IgD-negative memory B cell (primary cell): ENCODE measurements at regions not wholly inside any gene's neighbourhood (a gene's known extent, or its start where the extent isn't known, plus 50 kb on each side); places are given as distances from the start of the nearest gene placed in this dataset.
A peak's percentile ranks its signal among the peaks of the same experiment; 100 is the strongest.
"Not testable (repeated sequence)": the region's sequence is repeated elsewhere in the genome, so short reads cannot be mapped to it uniquely, and the experiment has no call there.

Source experiments
- H3K27ac Mint-ChIP-seq, 3 donors: one replicate each; pipeline ENCODE4 v1.8.0; 2020 to 2022; ENCODE audit warnings: mild to moderate bottlenecking in 3 of 3, mixed read lengths in 3 of 3, moderate library complexity in 1 of 3
- H3K27me3 Mint-ChIP-seq: one replicate; pipeline ENCODE4 v1.8.0; 2021; ENCODE audit warnings: mixed read lengths
- H3K36me3 Mint-ChIP-seq: one replicate; pipeline ENCODE4 v1.8.0; 2020; ENCODE audit warnings: mild to moderate bottlenecking, mixed read lengths
- H3K4me1 Mint-ChIP-seq, 3 donors: one replicate each; pipeline ENCODE4 v1.8.0; 2020 to 2022; ENCODE audit warnings: mixed read lengths in 3 of 3, mild to moderate bottlenecking in 1 of 3
- H3K4me3 Mint-ChIP-seq, 4 donors: one replicate each; pipeline ENCODE4 v1.8.0; 2020 to 2022; ENCODE audit warnings: mild to moderate bottlenecking in 4 of 4, mixed read lengths in 4 of 4, moderate library complexity in 3 of 4
- H3K9me3 Mint-ChIP-seq, 3 donors: one replicate each; pipeline ENCODE4 v1.8.0; 2020 to 2021; ENCODE audit warnings: mixed read lengths in 3 of 3, mild to moderate bottlenecking in 1 of 3

- Mint-ChIP-seq H3K36me3 (no peaks in the 10 kb centered on the region), H3K9me3 (no peaks in the 10 kb centered on the region), H3K27me3 (peaks cover 1% of the 10 kb centered on the region), H3K27ac (no peak overlapping the region), H3K4me1 (no peaks in the 10 kb centered on the region), H3K4me3 (no peak overlapping the region)
These were observed 272.9 kb downstream of the ADGRL2 start for GRCh38 chr1:82073659-82074058.

- Mint-ChIP-seq H3K36me3 (no peaks in the 10 kb centered on the region), H3K27me3 (peaks cover 1% of the 10 kb centered on the region), H3K4me3 (no peak overlapping the region), H3K9me3 (no peaks in the 10 kb centered on the region), H3K27ac (no peak overlapping the region), H3K4me1 (no peaks in the 10 kb centered on the region)
These were observed 272.3 kb downstream of the ADGRL2 start for GRCh38 chr1:82073071-82073470.

GRCh38 chr1:82065916-82066315 lies 265.2 kb downstream of the ADGRL2 start:
- Mint-ChIP-seq H3K27me3 (peaks cover 1% of the 10 kb centered on the region), H3K4me1 (no peaks in the 10 kb centered on the region), H3K36me3 (no peaks in the 10 kb centered on the region), H3K4me3 (no peak overlapping the region), H3K9me3 (no peaks in the 10 kb centered on the region), H3K27ac (no peak overlapping the region)

GRCh38 chr1:82064691-82065090 lies 264.0 kb downstream of the ADGRL2 start:
- H3K27me3 Mint-ChIP-seq = peaks cover 1% of the 10 kb centered on the region

GRCh38 chr1:82062206-82062605 lies 261.5 kb downstream of the ADGRL2 start:
- Mint-ChIP-seq H3K27me3 (no peaks in the 10 kb centered on the region), H3K4me3 (no peak overlapping the region)

More at GRCh38 chr1:82064691-82065090, 264.0 kb downstream of the ADGRL2 start:
- Mint-ChIP-seq H3K27ac (no peak overlapping the region), H3K4me1 (no peaks in the 10 kb centered on the region), H3K4me3 (no peak overlapping the region), H3K9me3 (no peaks in the 10 kb centered on the region), H3K36me3 (no peaks in the 10 kb centered on the region)

GRCh38 chr1:82059959-82060358 lies 259.2 kb downstream of the ADGRL2 start:
- Mint-ChIP-seq H3K9me3 (peaks cover 2 to 4% (median 3%) of the 10 kb centered on the region in 3 donors), H3K36me3 (peaks cover under 1% of the 10 kb centered on the region), H3K27ac (no peak overlapping the region), H3K4me3 (no peak overlapping the region), H3K4me1 (no peaks in the 10 kb centered on the region), H3K27me3 (no peaks in the 10 kb centered on the region)

More at GRCh38 chr1:82062206-82062605, 261.5 kb downstream of the ADGRL2 start:
- Mint-ChIP-seq H3K4me1 (no peaks in the 10 kb centered on the region), H3K9me3 (peaks cover 0 to 4% (median 0%) of the 10 kb centered on the region in 3 donors), H3K27ac (no peak overlapping the region), H3K36me3 (no peaks in the 10 kb centered on the region)

GRCh38 chr1:82057011-82057410 lies 256.3 kb downstream of the ADGRL2 start:
- peaks cover 2 to 4% (median 3%) of the 10 kb centered on the region in 3 donors for H3K9me3 Mint-ChIP-seq
- peaks cover 3% of the 10 kb centered on the region for H3K36me3 Mint-ChIP-seq

GRCh38 chr1:82055375-82055774 lies 254.6 kb downstream of the ADGRL2 start:
- H3K27ac Mint-ChIP-seq, H3K36me3 Mint-ChIP-seq, H3K27me3 Mint-ChIP-seq, H3K4me3 Mint-ChIP-seq, H3K4me1 Mint-ChIP-seq, H3K9me3 Mint-ChIP-seq: not testable (repeated sequence)

More at GRCh38 chr1:82057011-82057410, 256.3 kb downstream of the ADGRL2 start:
- Mint-ChIP-seq H3K4me3 (no peak overlapping the region), H3K27ac (no peak overlapping the region), H3K4me1 (no peaks in the 10 kb centered on the region), H3K27me3 (no peaks in the 10 kb centered on the region)

GRCh38 chr1:82052563-82052962 lies 251.8 kb downstream of the ADGRL2 start:
- no peak overlapping the region for H3K27ac Mint-ChIP-seq
- H3K27me3 Mint-ChIP-seq = no peaks in the 10 kb centered on the region
- peaks cover under 1 to 3% (median 2%) of the 10 kb centered on the region in 3 donors for H3K9me3 Mint-ChIP-seq
- peaks cover 3% of the 10 kb centered on the region for H3K36me3 Mint-ChIP-seq
- H3K4me1 Mint-ChIP-seq = no peaks in the 10 kb centered on the region
- no peak overlapping the region for H3K4me3 Mint-ChIP-seq

GRCh38 chr1:82048596-82048995 lies 247.9 kb downstream of the ADGRL2 start:
- no peak overlapping the region for H3K4me3 Mint-ChIP-seq
- no peaks in the 10 kb centered on the region for H3K27me3 Mint-ChIP-seq
- no peaks in the 10 kb centered on the region for H3K36me3 Mint-ChIP-seq

GRCh38 chr1:82045221-82045620 lies 244.5 kb downstream of the ADGRL2 start:
- Mint-ChIP-seq H3K27me3 (peaks cover 3% of the 10 kb centered on the region), H3K36me3 (no peaks in the 10 kb centered on the region), H3K4me3 (no peak overlapping the region), H3K9me3 (peaks cover 0 to 4% (median 1%) of the 10 kb centered on the region in 3 donors), H3K27ac (no peak overlapping the region), H3K4me1 (peaks cover 0 to 1% (median 0%) of the 10 kb centered on the region in 3 donors)

More at GRCh38 chr1:82048596-82048995, 247.9 kb downstream of the ADGRL2 start:
- Mint-ChIP-seq H3K9me3 (peaks cover 0 to 4% (median 0%) of the 10 kb centered on the region in 3 donors), H3K4me1 (no peaks in the 10 kb centered on the region), H3K27ac (no peak overlapping the region)

GRCh38 chr1:82044536-82044935 lies 243.8 kb downstream of the ADGRL2 start:
- H3K27me3 Mint-ChIP-seq = peaks cover 3% of the 10 kb centered on the region
- no peak overlapping the region for H3K27ac Mint-ChIP-seq
- H3K9me3 Mint-ChIP-seq = peaks cover 0 to 4% (median 1%) of the 10 kb centered on the region in 3 donors
- no peaks in the 10 kb centered on the region for H3K36me3 Mint-ChIP-seq
- no peak overlapping the region for H3K4me3 Mint-ChIP-seq
- peaks cover 0 to 1% (median 0%) of the 10 kb centered on the region in 3 donors for H3K4me1 Mint-ChIP-seq

GRCh38 chr1:82044111-82044510 lies 243.4 kb downstream of the ADGRL2 start:
- Mint-ChIP-seq H3K4me1 (peaks cover 0 to 1% (median 0%) of the 10 kb centered on the region in 3 donors), H3K9me3 (peaks cover 0 to 4% (median 1%) of the 10 kb centered on the region in 3 donors), H3K36me3 (no peaks in the 10 kb centered on the region), H3K27me3 (peaks cover 3% of the 10 kb centered on the region), H3K27ac (no peak overlapping the region), H3K4me3 (no peak overlapping the region)

- Mint-ChIP-seq H3K4me3 (no peak overlapping the region), H3K36me3 (no peaks in the 10 kb centered on the region), H3K4me1 (peaks cover 0 to 1% (median 0%) of the 10 kb centered on the region in 3 donors), H3K27ac (peak overlapping the region in 1 of 3 donors; percentile 90), H3K9me3 (peaks cover 0 to 4% (median 1%) of the 10 kb centered on the region in 3 donors), H3K27me3 (peaks cover 3% of the 10 kb centered on the region)
These were observed 241.7 kb downstream of the ADGRL2 start for GRCh38 chr1:82042306-82043060.
